ENCODE measurements at regions not wholly inside any gene's neighbourhood (a gene's known extent, or its start where the extent isn't known, plus 50 kb on each side); places are given as distances from the start of the nearest gene placed in this dataset.
A peak's percentile ranks its signal among the peaks of the same experiment; 100 is the strongest.
"Not testable (repeated sequence)": the region's sequence is repeated elsewhere in the genome, so short reads cannot be mapped to it uniquely, and the experiment has no call there.

DNA sequence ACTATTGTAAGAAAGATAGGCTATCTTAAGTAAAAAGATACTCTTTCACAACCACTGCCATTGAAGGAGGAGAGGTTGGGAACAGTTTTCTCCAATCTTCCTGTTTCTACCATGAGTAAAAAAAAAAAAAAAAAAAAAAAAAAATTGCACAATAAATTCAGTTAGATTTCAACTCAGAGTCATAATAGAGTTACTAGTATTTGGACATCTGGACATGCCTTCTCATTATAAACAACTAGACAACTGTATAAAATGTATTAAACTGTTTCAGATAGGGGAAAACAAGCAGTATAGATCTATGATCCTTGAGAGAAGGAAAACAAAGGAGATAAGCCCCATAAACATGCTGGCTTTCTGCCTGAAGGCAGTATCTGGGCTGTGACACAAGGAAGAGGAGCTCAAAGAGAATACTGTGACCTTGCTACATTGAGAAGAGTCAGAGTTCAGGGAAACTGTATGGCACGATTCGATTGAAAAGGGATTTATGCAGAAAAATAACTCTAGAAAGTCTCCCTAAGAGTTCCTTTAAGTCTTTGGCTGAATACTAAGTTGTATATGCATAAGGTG, 249.2 kb upstream of the POU5F2 start:
- intact Hi-C loops (cut with DNase I, micrococcal nuclease): no loop called here
- H3K4me3 ChIP-seq: no peak overlapping the region
- DNase-seq: peak in 1 of 3 donors; percentile 81
- H3K9me3 ChIP-seq: no peaks in the 10 kb centered on the region
- H3K36me3 ChIP-seq (ENCODE audit: low read depth): no peaks in the 10 kb centered on the region
- no peaks in the 10 kb centered on the region for H3K4me1 ChIP-seq (ENCODE audit: low read depth)
- TF ChIP-seq CTCF (IDR thresholded peaks at IDR 0.05): no peak
- peak; percentile 96 for ATAC-seq

DNA sequence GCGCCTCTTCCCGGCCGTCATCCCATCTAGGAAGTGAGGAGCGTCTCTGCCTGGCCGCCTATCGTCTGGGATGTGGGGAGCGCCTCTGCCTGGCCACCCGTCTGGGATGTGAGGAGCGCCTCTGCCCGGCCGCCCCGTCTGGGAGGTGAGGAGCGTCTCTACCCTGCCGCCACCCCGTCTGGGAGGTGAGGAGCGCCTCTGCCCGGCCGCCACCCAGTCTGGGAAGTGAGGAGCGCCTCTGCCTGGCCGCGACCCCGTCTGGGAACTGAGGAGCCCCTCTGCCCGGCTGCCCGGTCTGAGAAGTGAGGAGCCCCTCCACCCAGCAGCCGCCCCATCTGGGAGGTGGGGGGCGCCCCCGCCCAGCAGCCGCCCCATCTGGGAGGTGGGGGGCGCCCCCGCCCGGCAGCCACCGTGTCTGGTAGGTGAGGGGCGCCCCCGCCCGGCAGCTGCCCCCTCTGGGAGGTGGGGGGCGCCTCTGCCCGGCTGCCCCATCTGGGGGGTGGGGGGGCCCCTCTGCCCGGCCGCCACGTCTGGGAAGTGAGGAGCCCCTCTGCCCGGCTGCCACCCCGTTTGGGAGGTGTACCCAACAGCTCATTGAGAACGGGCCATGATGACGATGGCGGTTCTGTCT, 244.7 kb upstream of the POU5F2 start:
- H3K9me3 ChIP-seq; H3K4me1 ChIP-seq (ENCODE audit: low read depth); ATAC-seq; H3K4me3 ChIP-seq; intact Hi-C loops (cut with DNase I, micrococcal nuclease); H3K36me3 ChIP-seq (ENCODE audit: low read depth): not testable (repeated sequence)
- peak in 1 of 3 donors; percentile 32 for DNase-seq

DNA sequence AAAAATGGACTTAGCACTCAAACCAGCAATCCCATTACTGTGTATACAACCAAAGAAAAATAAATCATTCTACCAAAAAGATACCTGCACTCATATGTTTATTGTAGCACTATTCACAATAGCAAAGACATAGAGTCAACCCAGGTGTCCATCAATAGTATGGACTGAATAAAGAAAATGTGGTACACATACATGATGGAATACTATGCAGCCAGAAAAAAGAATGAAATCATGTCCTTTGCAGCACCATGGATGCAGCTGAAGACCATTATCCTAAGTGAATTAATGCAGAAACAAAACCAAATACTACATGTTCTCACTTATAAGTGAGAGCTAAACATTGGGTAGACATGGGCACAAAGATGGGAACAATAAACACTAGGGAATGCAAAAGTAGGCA, 236.8 kb upstream of the POU5F2 start:
- TF ChIP-seq CTCF (IDR thresholded peaks at IDR 0.05): no peak
- no peak for ATAC-seq
- intact Hi-C loops (cut with DNase I, micrococcal nuclease): no loop called here
- Histone ChIP-seq H3K36me3 (ENCODE audit: low read depth) (no peaks in the 10 kb centered on the region), H3K4me3 (no peak overlapping the region), H3K9me3 (peaks cover 18% of the 10 kb centered on the region), H3K4me1 (ENCODE audit: low read depth) (no peaks in the 10 kb centered on the region)
- DNase-seq: no peak

GRCh38 chr5:93967923-93968322, 226.5 kb upstream of the POU5F2 start:
- intact Hi-C loops (cut with DNase I, micrococcal nuclease): no loop called here
- ATAC-seq: no peak
- Histone ChIP-seq H3K4me3 (no peak overlapping the region), H3K4me1 (ENCODE audit: low read depth) (no peaks in the 10 kb centered on the region), H3K36me3 (ENCODE audit: low read depth) (no peaks in the 10 kb centered on the region), H3K9me3 (no peaks in the 10 kb centered on the region)
- DNase-seq: no peak
- TF ChIP-seq CTCF (IDR thresholded peaks at IDR 0.05): no peak

DNA sequence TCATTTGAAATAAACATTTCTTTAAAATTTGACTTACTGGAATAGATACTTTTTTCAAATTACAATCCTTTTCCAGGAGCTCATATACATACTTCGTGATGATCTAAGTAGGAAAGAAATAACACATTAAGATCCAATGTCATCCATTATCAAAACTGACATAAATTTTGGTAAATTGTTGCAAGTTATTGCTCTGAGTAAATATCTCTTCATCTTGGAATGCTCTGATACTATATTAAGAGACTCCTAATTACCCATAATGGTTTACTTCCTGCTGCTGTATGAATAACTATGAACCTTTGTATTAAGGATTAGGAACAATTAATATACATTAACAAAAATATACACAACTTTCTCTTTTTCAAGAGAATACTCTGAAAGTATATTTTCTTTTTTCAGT, 223.0 kb upstream of the POU5F2 start:
- Histone ChIP-seq H3K4me3 (no peak overlapping the region), H3K36me3 (ENCODE audit: low read depth) (no peaks in the 10 kb centered on the region), H3K4me1 (ENCODE audit: low read depth) (no peaks in the 10 kb centered on the region), H3K9me3 (no peaks in the 10 kb centered on the region)
- intact Hi-C loops (cut with DNase I, micrococcal nuclease): no loop called here
- DNase-seq (no peak), ATAC-seq (no peak)
- no peak for TF ChIP-seq CTCF (IDR thresholded peaks at IDR 0.05)

DNA sequence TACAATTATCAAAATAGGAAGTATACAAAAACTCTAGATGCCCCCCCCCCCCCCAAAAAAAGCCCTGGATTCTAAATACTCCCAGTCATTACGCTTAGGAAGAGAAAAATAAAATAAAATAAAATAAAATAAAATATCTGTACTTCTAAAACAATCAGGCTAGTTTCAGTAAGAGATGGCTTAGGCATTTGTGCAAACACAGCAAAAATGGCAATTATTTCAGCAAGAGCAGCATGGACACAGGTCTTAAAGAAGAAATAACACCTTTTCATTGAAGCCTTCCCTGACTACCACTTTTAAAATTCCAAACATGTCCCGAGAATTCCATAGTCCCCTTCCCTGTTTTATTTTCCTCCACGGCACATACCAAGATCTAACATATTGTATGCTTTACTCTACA, 218.6 kb upstream of the POU5F2 start:
- Histone ChIP-seq H3K4me1 (ENCODE audit: low read depth) (no peaks in the 10 kb centered on the region), H3K36me3 (ENCODE audit: low read depth) (no peaks in the 10 kb centered on the region), H3K4me3 (no peak overlapping the region), H3K9me3 (no peaks in the 10 kb centered on the region)
- TF ChIP-seq CTCF (IDR thresholded peaks at IDR 0.05): no peak
- intact Hi-C loops (cut with DNase I, micrococcal nuclease): no loop called here
- DNase-seq: no peak
- no peak for ATAC-seq

Data from mucosa of descending colon (tissue), 3 donors.